GM18907 (cell line): ENCODE measurements at regions not wholly inside any gene's neighbourhood (a gene's known extent, or its start where the extent isn't known, plus 50 kb on each side); places are given as distances from the start of the nearest gene placed in this dataset.
A peak's percentile ranks its signal among the peaks of the same experiment; 100 is the strongest.

Experiments
- ATAC-seq: cut with Tn5 transposase; IDR thresholded peaks from one replicate; pipeline ENCODE4 v1.9.1; 2021; ENCODE audit warnings: mild to moderate bottlenecking, moderate library complexity; ENCODE audit not compliant: unreplicated experiment

DNA sequence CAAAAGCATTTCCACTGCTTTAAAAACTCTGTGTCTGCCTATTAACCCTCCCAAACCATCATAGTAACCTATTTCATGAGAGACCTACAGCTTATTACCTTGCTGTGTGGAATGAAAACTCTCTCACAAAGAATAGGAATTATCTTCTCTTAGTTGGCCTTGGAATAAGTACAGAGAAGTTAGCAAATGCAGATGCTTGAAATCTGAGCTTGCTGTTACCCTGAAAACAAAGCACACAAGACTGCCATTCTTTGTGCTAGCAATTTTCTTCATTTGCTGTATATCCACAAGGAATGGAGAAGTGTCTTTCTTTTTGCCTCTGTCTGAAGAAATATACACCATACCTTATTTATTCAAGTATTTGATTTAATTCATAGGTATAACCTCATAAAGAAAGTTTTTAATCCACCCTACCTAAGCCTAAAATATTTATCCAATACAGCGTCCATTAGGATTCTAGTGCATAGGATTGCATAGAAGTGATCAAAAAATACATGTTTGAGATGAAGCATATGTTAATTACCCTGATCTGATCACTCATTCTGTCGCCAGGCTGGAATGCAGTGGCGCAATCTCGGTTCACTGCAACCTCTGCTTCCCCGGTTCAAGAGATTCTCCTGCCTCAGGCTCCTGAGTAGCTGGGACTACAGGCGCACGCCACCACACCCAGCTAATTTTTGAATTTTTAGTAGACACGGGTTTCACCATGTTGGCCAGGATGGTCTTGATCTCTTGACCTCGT, 451.1 kb downstream of the LTN1 start:
- no peak for ATAC-seq

DNA sequence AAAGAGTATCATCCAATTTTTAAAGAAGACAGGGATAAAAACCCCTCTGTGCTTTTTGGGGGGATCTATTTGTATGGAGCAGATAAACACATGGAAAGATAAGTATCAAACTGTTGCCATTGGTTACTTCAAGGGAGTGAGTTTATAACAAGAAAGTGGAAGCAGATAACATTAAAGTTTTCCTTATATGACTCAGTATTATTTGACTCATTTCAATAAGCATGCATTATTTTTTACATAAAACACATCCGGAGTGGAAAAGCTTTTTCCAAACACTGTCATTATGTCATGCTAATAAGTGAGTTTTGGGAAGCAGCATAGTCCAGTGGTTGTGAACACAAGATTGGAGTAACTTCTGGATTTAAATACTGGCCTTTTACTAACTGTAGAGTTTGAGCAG, 452.2 kb downstream of the LTN1 start:
- ATAC-seq: no peak

DNA sequence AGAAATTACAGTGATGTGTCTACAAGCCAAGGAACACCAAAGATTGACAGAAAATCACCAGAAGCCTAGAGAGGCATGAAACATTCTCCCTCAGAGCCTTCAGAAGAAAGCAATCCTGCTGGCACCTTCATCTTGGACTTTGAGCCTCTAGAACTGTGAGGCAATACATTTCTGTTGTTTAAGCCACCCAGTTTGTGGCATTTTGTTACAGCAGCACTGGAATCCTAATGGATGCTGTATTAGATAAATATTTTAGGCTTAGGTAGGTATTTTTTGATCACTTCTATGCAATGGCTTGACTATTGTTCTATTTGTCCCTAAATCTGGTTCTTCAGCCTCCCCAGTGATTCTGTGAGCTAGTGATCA, 453.1 kb downstream of the LTN1 start:
- no peak for ATAC-seq

GRCh38 chr21:28538987-28539622, 453.6 kb downstream of the LTN1 start:
- no peak for ATAC-seq

- ATAC-seq: no peak
Measured at GRCh38 chr21:28537371-28538079, 455.2 kb downstream of the LTN1 start.

GRCh38 chr21:28532446-28532845, 460.2 kb downstream of the LTN1 start:
- no peak for ATAC-seq

DNA sequence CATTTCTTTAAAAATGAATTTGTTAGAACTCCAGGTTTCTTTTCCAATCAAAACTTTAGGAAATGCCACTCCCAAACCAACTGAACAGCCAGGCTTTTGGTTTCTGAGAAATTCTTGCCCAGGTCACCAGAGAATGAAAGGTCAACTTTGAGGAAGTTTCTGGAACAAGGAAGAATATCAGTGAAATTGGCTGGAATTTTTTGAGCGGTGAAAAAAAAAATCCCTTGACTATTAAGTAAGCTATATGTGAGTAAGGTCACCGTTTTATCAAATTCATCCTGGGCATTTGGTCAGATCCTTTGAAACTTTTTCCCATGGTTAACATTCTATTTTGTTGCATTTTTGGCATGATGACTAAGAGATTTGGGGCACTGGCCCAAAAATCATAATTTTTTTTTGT, 469.3 kb downstream of the LTN1 start:
- ATAC-seq: no peak

DNA sequence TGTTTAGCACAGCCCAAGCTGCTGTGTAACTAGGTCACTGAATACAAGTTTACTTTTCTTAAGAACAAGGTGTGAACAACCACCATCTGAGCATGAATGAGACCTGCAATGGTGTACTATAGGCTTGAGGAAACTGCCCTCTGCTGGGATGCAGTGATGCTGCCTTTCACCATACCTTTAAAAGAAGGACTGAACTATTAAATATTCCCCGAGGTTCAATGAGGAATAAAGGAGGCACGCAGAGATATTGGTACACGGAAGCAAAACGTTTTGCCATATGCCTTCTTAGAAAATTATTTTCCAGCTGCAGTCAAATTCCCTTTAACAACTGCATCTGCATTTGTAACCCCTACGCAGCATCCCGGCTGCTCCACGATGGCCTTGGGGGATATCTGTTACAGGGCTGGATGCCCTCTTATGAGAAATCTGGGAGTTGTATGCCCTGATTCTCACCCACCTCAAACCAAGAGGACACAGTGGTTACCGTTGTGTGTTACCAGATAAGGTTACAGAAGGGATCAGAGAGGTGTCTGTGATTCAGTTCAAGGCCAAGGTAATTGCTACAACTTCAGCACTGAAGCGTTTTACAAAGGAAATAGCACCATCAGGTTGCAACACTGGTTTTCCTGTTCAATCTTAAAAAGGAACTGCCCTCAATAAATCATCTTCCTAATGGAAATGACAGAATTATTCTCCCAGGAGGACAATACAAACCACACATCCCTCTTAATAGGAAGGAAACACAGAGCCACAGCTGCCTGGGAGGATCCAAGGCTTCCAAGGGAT, 470.5 kb downstream of the LTN1 start:
- ATAC-seq: no peak

- no peak for ATAC-seq
Measured at GRCh38 chr21:28518630-28519029, 474.0 kb downstream of the LTN1 start.

GRCh38 chr21:28516991-28517592, 475.6 kb downstream of the LTN1 start:
- peak; percentile 96 for ATAC-seq

- ATAC-seq: no peak
Measured at GRCh38 chr21:28516021-28516420, 476.7 kb downstream of the LTN1 start.

DNA sequence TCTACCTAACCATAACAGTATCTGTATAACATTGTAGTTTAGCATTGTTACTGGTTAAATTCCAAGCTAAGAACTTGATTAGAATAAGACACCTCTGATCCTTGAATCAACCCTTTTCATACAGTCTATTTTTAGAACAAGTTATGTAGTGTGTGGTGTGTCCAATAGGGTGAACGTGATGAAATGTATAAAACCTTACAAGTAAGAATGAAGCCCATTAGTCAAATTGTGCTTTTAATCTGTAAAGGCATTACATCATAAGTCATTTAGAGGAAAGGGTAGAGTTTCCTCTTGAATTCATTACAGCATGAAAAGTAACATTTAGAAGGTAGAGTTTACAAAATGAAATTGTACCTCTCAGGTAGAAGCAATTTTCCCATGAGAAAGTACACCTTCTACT, 479.2 kb downstream of the LTN1 start:
- ATAC-seq: no peak

GRCh38 chr21:28509031-28509430, 483.6 kb downstream of the LTN1 start:
- ATAC-seq: no peak

GRCh38 chr21:28508126-28508525, 484.6 kb downstream of the LTN1 start:
- ATAC-seq: no peak

GRCh38 chr21:28496517-28496916, 496.2 kb downstream of the LTN1 start:
- no peak for ATAC-seq

DNA sequence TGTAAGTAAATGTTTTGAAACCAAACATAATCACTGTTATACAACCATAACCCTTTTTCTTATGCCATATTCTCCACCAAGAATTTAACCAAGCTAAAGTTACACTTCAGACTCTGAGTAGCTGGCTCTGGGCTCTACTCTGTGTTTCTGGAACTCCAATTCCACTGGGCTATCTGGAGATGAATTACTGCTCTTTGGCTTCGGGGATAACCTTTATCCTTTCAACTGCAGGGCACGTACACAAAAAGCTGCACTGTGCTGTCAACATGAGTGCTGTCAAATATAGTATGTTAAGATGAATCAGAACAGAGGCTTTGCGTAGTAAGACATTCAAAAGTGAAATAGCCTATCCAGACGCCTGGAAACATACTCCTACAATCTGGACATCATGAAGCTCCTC, 500.6 kb downstream of the LTN1 start:
- no peak for ATAC-seq

GRCh38 chr21:28489821-28490350, 502.8 kb downstream of the LTN1 start:
- no peak for ATAC-seq

DNA sequence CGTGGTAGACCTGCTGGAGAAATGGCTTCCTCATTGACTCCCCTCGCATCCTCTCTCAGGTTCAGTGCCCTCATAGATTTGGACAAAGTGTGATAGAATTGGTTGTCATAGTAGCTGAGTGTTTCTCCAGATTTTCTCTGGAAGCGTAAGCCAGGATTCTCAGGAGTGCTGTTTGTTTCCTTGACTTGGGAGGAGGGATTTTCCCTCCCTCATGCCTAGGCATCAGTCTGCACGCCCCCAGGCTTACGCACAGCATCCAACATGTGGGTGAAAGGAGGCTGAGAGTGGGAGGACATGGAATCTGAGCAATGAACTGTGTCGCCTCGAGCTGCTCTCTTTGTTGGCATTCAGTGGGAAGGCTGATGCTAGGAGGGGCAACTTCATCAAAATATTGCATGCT, 503.5 kb downstream of the LTN1 start:
- ATAC-seq: no peak

DNA sequence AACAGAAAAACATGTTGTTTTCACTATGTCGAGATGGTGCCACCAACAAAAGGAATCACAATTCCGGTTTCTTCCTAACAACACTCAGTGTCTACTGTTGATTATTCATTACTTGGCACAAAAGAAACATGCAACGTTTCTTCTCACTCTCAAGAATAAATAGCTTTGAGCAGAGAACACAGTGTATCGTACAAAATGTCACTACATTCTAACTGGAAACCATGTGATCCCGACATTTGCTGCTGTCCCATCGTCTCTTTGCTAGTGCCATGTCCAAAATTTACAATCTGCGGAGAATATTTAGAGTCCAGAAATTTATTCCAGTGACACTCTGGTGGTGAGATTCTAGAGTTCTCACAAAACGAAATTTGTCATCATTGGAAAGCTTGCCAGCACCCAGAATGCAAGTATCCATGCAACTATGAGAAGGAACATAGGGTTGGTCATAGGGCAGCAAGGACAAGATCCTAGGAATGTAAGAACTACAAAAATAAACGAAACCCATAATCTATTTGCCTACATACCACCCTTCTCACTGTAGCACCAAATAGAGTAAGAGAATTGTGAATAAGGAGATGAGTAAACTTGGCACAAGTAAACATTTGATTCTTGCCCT, 505.1 kb downstream of the LTN1 start:
- ATAC-seq: no peak

GRCh38 chr21:28485301-28486022, 507.2 kb downstream of the LTN1 start:
- no peak for ATAC-seq
